22Rv1 (cell line): ENCODE measurements at regions not wholly inside any gene's neighbourhood (a gene's known extent, or its start where the extent isn't known, plus 50 kb on each side); places are given as distances from the start of the nearest gene placed in this dataset.

Source experiments
- CTCF ChIP-seq: fragments of 450-650 bp; IDR thresholded peaks from 2 replicates; pipeline ENCODE4 v1.5.1; 2017; ENCODE audit warnings: mild to moderate bottlenecking
- ZFX ChIP-seq: fragments of 450-650 bp; IDR thresholded peaks from 2 replicates; pipeline ENCODE4 v1.6.1; 2017; ENCODE audit warnings: antibody characterized with exemption, borderline replicate concordance

GRCh38 chr18:25832001-25832604, 258.3 kb downstream of the SS18 start:
- peak; percentile 82 for TF ChIP-seq CTCF
- no peak for TF ChIP-seq ZFX
